OCI-LY7 (cell line): ENCODE measurements at regions not wholly inside any gene's neighbourhood (a gene's known extent, or its start where the extent isn't known, plus 50 kb on each side); places are given as distances from the start of the nearest gene placed in this dataset.
"Not testable (repeated sequence)": the region's sequence is repeated elsewhere in the genome, so short reads cannot be mapped to it uniquely, and the experiment has no call there.

Experiments used
- BruUV-seq: library from RNA; stranded (reverse); fragments of 400-500 nt; replicated peaks from 2 replicates; lab custom pipeline; 2021; lab: Mats Ljungman, UMichigan
- CTCF ChIA-PET: fragments of 300-600 bp; sonication (Branson Sonifier 250); formaldehyde crosslinking; loops from one replicate; lab custom pipeline; 2022; ENCODE audit warnings: antibody characterized with exemption; ENCODE audit not compliant: unreplicated experiment; lab: Charles Lee
- POLR2A ChIA-PET: fragments of 300-600 bp; sonication (Branson Sonifier 250); formaldehyde crosslinking; loops from one replicate; lab custom pipeline; 2022; ENCODE audit warnings: antibody characterized with exemption; lab: Charles Lee
- DNase-seq: peaks from one replicate; pipeline ENCODE4 v3.0.0-alpha.2; 2015; ENCODE audit warnings: low spot score
- H2AFZ ChIP-seq: fragments of 200-600 bp; sonication (generic), shearing (Covaris generic); 2 replicates; pipeline ENCODE4 v1.6.1; 2014; ENCODE audit warnings: mild to moderate bottlenecking, antibody characterized with exemption, low read length, moderate library complexity
- H3K27ac ChIP-seq: fragments of 200-600 bp; sonication (generic); 2 replicates; pipeline ENCODE4 v1.5.1; 2014; ENCODE audit warnings: mixed run types, low read depth, mild to moderate bottlenecking, moderate library complexity, low read length, inconsistent platforms; ENCODE audit not compliant: poor library complexity, severe bottlenecking
- H3K36me3 ChIP-seq: fragments of 200-600 bp; sonication (generic); 2 replicates; pipeline ENCODE4 v1.6.1; 2014; ENCODE audit warnings: mild to moderate bottlenecking, antibody characterized with exemption, low read length, moderate library complexity, mixed read lengths; ENCODE audit not compliant: insufficient read depth
- H3K4me1 ChIP-seq: fragments of 200-600 bp; sonication (generic); 2 replicates; pipeline ENCODE4 v1.5.1; 2014; ENCODE audit warnings: mild to moderate bottlenecking, low read length; ENCODE audit not compliant: insufficient read depth, poor library complexity, severe bottlenecking
- H3K4me2 ChIP-seq: fragments of 200-600 bp; sonication (generic); 2 replicates; pipeline ENCODE4 v1.6.1; 2014; ENCODE audit warnings: mild to moderate bottlenecking, low read length
- H3K4me3 ChIP-seq: fragments of 200-600 bp; sonication (generic); 2 replicates; pipeline ENCODE4 v1.5.1; 2014; ENCODE audit warnings: mild to moderate bottlenecking, low read depth, low read length; ENCODE audit not compliant: poor library complexity, severe bottlenecking
- H3K79me2 ChIP-seq: fragments of 200-600 bp; sonication (generic); 2 replicates; pipeline ENCODE4 v1.6.1; 2016; ENCODE audit warnings: low read depth, mild to moderate bottlenecking, low read length, moderate library complexity, mixed read lengths; ENCODE audit not compliant: insufficient read depth
- H3K9me2 ChIP-seq: fragments of 200-600 bp; sonication (generic); 2 replicates; pipeline ENCODE4 v1.6.1; 2016; ENCODE audit warnings: mild to moderate bottlenecking, low read length, mixed read lengths; ENCODE audit not compliant: insufficient read depth
- H3K9me3 ChIP-seq: fragments of 200-600 bp; sonication (generic); 2 replicates; pipeline ENCODE4 v1.6.1; 2014; ENCODE audit warnings: mild to moderate bottlenecking, mixed run types, low read length, mixed read lengths
- H4K20me1 ChIP-seq: fragments of 200-600 bp; sonication (generic); 2 replicates; pipeline ENCODE4 v1.6.1; 2014; ENCODE audit warnings: mild to moderate bottlenecking, antibody characterized with exemption, low read length, moderate library complexity, mixed read lengths; ENCODE audit not compliant: insufficient read depth
- CTCF ChIP-seq: fragments of 200-600 bp; sonication (generic); conservative IDR thresholded peaks from 2 replicates; pipeline ENCODE4 v1.5.1; 2014; ENCODE audit warnings: mild to moderate bottlenecking, antibody characterized with exemption, low read length, moderate library complexity, mixed read lengths
- EZH2phosphoT487 ChIP-seq: fragments of 200-600 bp; sonication (generic); IDR thresholded peaks from 2 replicates; pipeline ENCODE4 v1.6.1; 2018; ENCODE audit warnings: low read depth, borderline replicate concordance, mild to moderate bottlenecking, mixed run types, antibody characterized with exemption, low read length, moderate library complexity, mixed read lengths
- intact Hi-C: fragments of 100-400 bp; cut with micrococcal nuclease; formaldehyde crosslinking; loops from one replicate; pipeline ENCODE4 v1.10.0; 2022; ENCODE audit not compliant: unreplicated experiment

- no peaks in the 10 kb centered on the region for H3K9me3 ChIP-seq
- BruUV-seq = no TSS peak
- H3K27ac ChIP-seq = no peak overlapping the region
- ChIA-PET POLR2A (no interaction called here), CTCF (no interaction called here)
- no peaks in the 10 kb centered on the region for H4K20me1 ChIP-seq
- H3K4me1 ChIP-seq = no peaks in the 10 kb centered on the region
- no peak overlapping the region for H2AFZ ChIP-seq
- no peak for DNase-seq
- intact Hi-C loops = no loop called here
- no peaks in the 10 kb centered on the region for H3K79me2 ChIP-seq
- H3K9me2 ChIP-seq = no peaks in the 10 kb centered on the region
- no peaks in the 10 kb centered on the region for H3K36me3 ChIP-seq
- H3K4me3 ChIP-seq = no peak overlapping the region
- TF ChIP-seq EZH2phosphoT487 (no peak), CTCF (no peak)
- no peak overlapping the region for H3K4me2 ChIP-seq
These were observed 368.7 kb downstream of the CDH19 start for GRCh38 chr18:66235206-66235605.

- DNase-seq = no peak
- H3K9me2 ChIP-seq = no peaks in the 10 kb centered on the region
- ChIA-PET POLR2A (no interaction called here), CTCF (no interaction called here)
- no peaks in the 10 kb centered on the region for H3K36me3 ChIP-seq
- intact Hi-C loops = no loop called here
- H3K79me2 ChIP-seq = no peaks in the 10 kb centered on the region
- no peak for TF ChIP-seq EZH2phosphoT487
- TF ChIP-seq CTCF = no peak
- no peak overlapping the region for H3K27ac ChIP-seq
- no peaks in the 10 kb centered on the region for H3K4me1 ChIP-seq
- H4K20me1 ChIP-seq = no peaks in the 10 kb centered on the region
- H3K4me2 ChIP-seq = no peak overlapping the region
- H3K4me3 ChIP-seq = no peak overlapping the region
- H2AFZ ChIP-seq = no peak overlapping the region
- BruUV-seq = no TSS peak
- H3K9me3 ChIP-seq = no peaks in the 10 kb centered on the region
These were observed 377.1 kb downstream of the CDH19 start for GRCh38 chr18:66226782-66227181.

GRCh38 chr18:66223317-66223716, 380.6 kb downstream of the CDH19 start:
- intact Hi-C loops, H3K4me1 ChIP-seq, BruUV-seq, H3K4me3 ChIP-seq, POLR2A ChIA-PET, H4K20me1 ChIP-seq, H3K79me2 ChIP-seq, H3K27ac ChIP-seq, H3K9me2 ChIP-seq, H3K4me2 ChIP-seq, H3K36me3 ChIP-seq, DNase-seq, CTCF ChIA-PET, H2AFZ ChIP-seq, H3K9me3 ChIP-seq: not testable (repeated sequence)
